Ovary (tissue), 7 donors: ENCODE measurements at regions not wholly inside any gene's neighbourhood (a gene's known extent, or its start where the extent isn't known, plus 50 kb on each side); places are given as distances from the start of the nearest gene placed in this dataset.
"Not testable (repeated sequence)": the region's sequence is repeated elsewhere in the genome, so short reads cannot be mapped to it uniquely, and the experiment has no call there.

ENCODE experiments used
- DNase-seq, 5 donors: peaks; one replicate each; pipeline ENCODE4 v3.0.0-alpha.2; 2019 to 2020
- H3K27ac ChIP-seq, 2 donors: fragments of 200-600 bp; one replicate each; pipeline versions ENCODE4 v1.5.1 to v1.8.0; 2019 to 2022
- H3K27me3 ChIP-seq: fragments of 200-600 bp; one replicate; pipeline ENCODE4 v1.8.0; 2022
- H3K36me3 ChIP-seq: fragments of 200-600 bp; sonication (generic); one replicate; pipeline ENCODE4 v1.5.1; 2019
- H3K4me1 ChIP-seq: one replicate; pipeline ENCODE4 v1.8.1; 2013; ENCODE audit warnings: mild to moderate bottlenecking, moderate library complexity; ENCODE audit not compliant: insufficient read depth
- H3K4me3 ChIP-seq: fragments of 200-600 bp; sonication (generic); one replicate; pipeline ENCODE4 v1.5.1; 2017
- H3K9me3 ChIP-seq, 2 donors: fragments of 200-600 bp in 1 of 2; sonication (generic) in 1 of 2; one replicate each; pipeline versions ENCODE4 v1.5.1 to v1.8.1; 2013 to 2019; ENCODE audit warnings: mild to moderate bottlenecking in 1 of 2, moderate library complexity in 1 of 2
- CTCF ChIP-seq, 3 donors: fragments of 450-650 bp in 2 of 3; fragments of 200-600 bp in 1 of 3; IDR thresholded peaks; one replicate each; pipeline versions ENCODE4 v1.5.1 to v1.8.0; 2016 to 2022; ENCODE audit warnings: antibody characterized with exemption in 3 of 3, mild to moderate bottlenecking in 1 of 3
- EP300 ChIP-seq: sonication (generic); formaldehyde crosslinking; IDR thresholded peaks from one replicate; pipeline ENCODE4 v1.6.1; 2017; ENCODE audit warnings: antibody characterized with exemption
- POLR2A ChIP-seq: fragments of 450-650 bp; IDR thresholded peaks from one replicate; pipeline ENCODE4 v1.6.1; 2017; ENCODE audit warnings: antibody characterized with exemption, mild to moderate bottlenecking, moderate library complexity
- WGBS, 3 donors: extraction: QIAGEN DNeasy Blood & Tissue Kit in 1 of 3; methylation state at CpG; one replicate each; pipeline versions ENCODE4 v1.1.5 to v1.1.7; 2013 to 2017; 5-methylcytosine and 5-hydroxymethylcytosine counted together
- intact Hi-C, 4 donors: fragments of 100-400 bp; cut with DNase I; formaldehyde crosslinking; loops; one replicate each; pipeline versions ENCODE4 v1.11.0 to v1.15.1; 2022 to 2023
- donor health status: DM: no; HTN: no; CAD: no; lungs with moderate emphysema.
- donor health status: DM: no; HTN: no; CAD: no.
- donor health status: Bipolar disorder and iron deficiency.
- donor health status: DM: no; HTN: no; CAD: no.
- donor health status: DM: yes; HTN: yes; CAD: no.

GRCh38 chr21:22189278-22189677, 1191.1 kb downstream of the NCAM2 start:
- 95 to 97% (median 96%) methylated on average over 6 of the region's 6 CpGs for WGBS, 3 donors
- intact Hi-C loops: no loop called here
- no peaks in the 10 kb centered on the region for H3K9me3 ChIP-seq

GRCh38 chr21:22191581-22191980, 1193.4 kb downstream of the NCAM2 start:
- no peak for TF ChIP-seq CTCF (IDR thresholded peaks at IDR 0.05)
- TF ChIP-seq EP300: no peak
- no peak for TF ChIP-seq POLR2A
- intact Hi-C loops: no loop called here
- no peak for DNase-seq
- no peaks in the 10 kb centered on the region for H3K4me1 ChIP-seq
- no peaks in the 10 kb centered on the region for H3K36me3 ChIP-seq
- no peak overlapping the region for H3K27ac ChIP-seq
- 0 to 10% (median 1%) methylated on average over 1 of the region's 1 CpG for WGBS, 3 donors
- no peak overlapping the region for H3K4me3 ChIP-seq
- H3K27me3 ChIP-seq: no peaks in the 10 kb centered on the region
- no peaks in the 10 kb centered on the region for H3K9me3 ChIP-seq

More at GRCh38 chr21:22189278-22189677, 1191.1 kb downstream of the NCAM2 start:
- H3K4me1 ChIP-seq: no peaks in the 10 kb centered on the region
- H3K27me3 ChIP-seq: no peaks in the 10 kb centered on the region
- DNase-seq: no peak
- no peaks in the 10 kb centered on the region for H3K36me3 ChIP-seq
- H3K27ac ChIP-seq: no peak overlapping the region
- TF ChIP-seq CTCF (IDR thresholded peaks at IDR 0.05): no peak
- TF ChIP-seq POLR2A: no peak
- no peak for TF ChIP-seq EP300
- H3K4me3 ChIP-seq: no peak overlapping the region

- TF ChIP-seq POLR2A (no peak), EP300 (no peak), CTCF (IDR thresholded peaks at IDR 0.05) (no peak)
- no peak for DNase-seq
- intact Hi-C loops: no loop called here
- H3K4me3 ChIP-seq: no peak overlapping the region
- H3K36me3 ChIP-seq: no peaks in the 10 kb centered on the region
- H3K9me3 ChIP-seq: no peaks in the 10 kb centered on the region
- WGBS, 3 donors: 61 to 75% (median 62%) methylated on average over 2 of the region's 2 CpGs
- no peaks in the 10 kb centered on the region for H3K27me3 ChIP-seq
- H3K4me1 ChIP-seq: no peaks in the 10 kb centered on the region
- H3K27ac ChIP-seq: no peak overlapping the region
Measured at GRCh38 chr21:22192766-22193165, 1194.6 kb downstream of the NCAM2 start.

GRCh38 chr21:22194986-22195385, 1196.8 kb downstream of the NCAM2 start:
- H3K27me3 ChIP-seq, H3K9me3 ChIP-seq: not testable (repeated sequence)
- WGBS, 3 donors: 91 to 96% (median 92%) methylated on average over 6 of the region's 6 CpGs

GRCh38 chr21:22200378-22201092, 1202.3 kb downstream of the NCAM2 start:
- intact Hi-C loops: no loop called here
- no peak for DNase-seq
- 74 to 76% (median 75%) methylated on average over 4 of the region's 4 CpGs for WGBS, 3 donors
- no peak for TF ChIP-seq EP300
- TF ChIP-seq POLR2A: no peak
- no peak for TF ChIP-seq CTCF (IDR thresholded peaks at IDR 0.05)
- no peaks in the 10 kb centered on the region for H3K9me3 ChIP-seq
- no peaks in the 10 kb centered on the region for H3K27me3 ChIP-seq
- H3K27ac ChIP-seq: no peak overlapping the region
- no peak overlapping the region for H3K4me3 ChIP-seq
- H3K4me1 ChIP-seq: no peaks in the 10 kb centered on the region
- H3K36me3 ChIP-seq: no peaks in the 10 kb centered on the region

More at GRCh38 chr21:22194986-22195385, 1196.8 kb downstream of the NCAM2 start:
- H3K4me3 ChIP-seq, DNase-seq, H3K4me1 ChIP-seq, H3K27ac ChIP-seq, intact Hi-C loops, H3K36me3 ChIP-seq: not testable (repeated sequence)
